HPDE6-E6E7 (cell line): ENCODE measurements at regions not wholly inside any gene's neighbourhood (a gene's known extent, or its start where the extent isn't known, plus 50 kb on each side); places are given as distances from the start of the nearest gene placed in this dataset.
A peak's percentile ranks its signal among the peaks of the same experiment; 100 is the strongest.

Experiments
- DNase-seq: peaks from one replicate; pipeline ENCODE4 v3.0.0; 2011; ENCODE audit warnings: missing footprints; ENCODE audit errors: extremely low spot score

DNA sequence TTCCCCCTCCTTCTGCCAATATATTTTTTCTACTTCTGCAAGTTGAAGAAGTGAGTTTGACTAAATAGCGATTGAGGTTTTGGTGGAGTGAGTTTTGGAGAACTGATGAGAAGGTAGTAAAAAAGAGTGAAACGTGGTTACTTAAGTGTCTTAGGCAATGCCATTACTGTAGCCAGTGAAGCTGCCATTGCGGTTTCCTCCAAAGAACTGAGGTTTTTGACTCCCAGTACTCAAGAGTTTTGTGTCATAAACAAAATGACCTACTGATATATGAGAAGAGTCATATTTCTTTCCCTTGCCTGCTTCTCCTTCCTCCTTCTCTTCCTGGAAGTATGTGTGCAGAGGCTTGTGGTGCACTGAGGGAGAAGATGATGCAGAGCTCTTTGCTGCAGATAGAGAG is 554.5 kb upstream of the MAP3K7 start:
- DNase-seq, result no peak

DNA sequence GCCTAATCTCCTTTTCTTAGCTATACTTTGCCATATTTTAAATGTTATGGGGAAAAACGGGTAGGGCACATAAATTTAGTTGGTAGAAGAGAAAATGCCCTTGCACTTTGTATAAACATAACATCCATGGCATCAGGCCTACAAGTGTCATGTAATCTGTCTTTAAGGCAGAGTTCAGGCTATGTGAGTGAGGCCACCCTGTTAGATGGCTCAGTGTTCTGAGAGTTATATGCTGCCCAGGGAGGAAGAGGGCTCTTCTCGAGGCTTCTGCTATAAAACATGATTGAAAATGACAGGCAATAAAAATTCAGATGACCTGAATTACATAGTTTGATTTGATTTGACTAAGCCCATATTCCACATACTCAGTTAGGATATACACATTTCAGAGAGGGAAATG is 553.6 kb upstream of the MAP3K7 start:
- DNase-seq, result no peak

GRCh38 chr6:91137286-91137685 is 550.4 kb upstream of the MAP3K7 start:
- no peak for DNase-seq

DNA sequence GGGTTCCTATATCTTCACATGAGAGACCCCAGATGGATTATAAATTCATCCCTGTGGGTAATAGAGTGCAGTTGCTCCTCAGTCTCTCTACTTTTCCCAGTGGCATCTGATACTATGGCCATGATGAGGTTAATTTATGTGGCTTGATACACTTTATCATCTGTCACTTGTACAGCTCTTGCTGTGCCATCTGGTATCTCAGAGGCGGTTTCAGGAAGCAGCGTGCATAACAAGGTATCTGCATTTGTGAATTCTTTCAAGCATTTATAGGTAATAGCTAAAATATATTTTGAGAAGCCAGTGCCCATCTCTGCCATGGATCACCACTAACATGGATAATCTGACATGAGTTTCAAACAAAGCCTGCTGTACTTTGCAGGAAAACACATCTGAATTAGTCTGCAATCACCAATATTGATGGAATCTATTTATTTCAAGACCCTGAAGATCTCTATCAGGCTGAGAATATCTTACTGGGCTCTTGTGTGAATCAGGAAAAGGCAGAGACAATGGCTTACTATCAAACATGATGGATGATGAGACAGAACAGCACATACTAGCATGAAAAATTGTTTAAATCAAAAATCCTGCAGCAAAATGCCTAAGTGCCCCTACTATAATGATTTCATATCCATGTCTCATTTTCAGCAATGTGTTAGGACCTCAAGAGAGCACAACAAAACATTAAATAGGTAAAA is 548.7 kb upstream of the MAP3K7 start:
- DNase-seq, result no peak

- DNase-seq, result peak; percentile 22
Measured at GRCh38 chr6:91132461-91132860, 545.6 kb upstream of the MAP3K7 start.

DNA sequence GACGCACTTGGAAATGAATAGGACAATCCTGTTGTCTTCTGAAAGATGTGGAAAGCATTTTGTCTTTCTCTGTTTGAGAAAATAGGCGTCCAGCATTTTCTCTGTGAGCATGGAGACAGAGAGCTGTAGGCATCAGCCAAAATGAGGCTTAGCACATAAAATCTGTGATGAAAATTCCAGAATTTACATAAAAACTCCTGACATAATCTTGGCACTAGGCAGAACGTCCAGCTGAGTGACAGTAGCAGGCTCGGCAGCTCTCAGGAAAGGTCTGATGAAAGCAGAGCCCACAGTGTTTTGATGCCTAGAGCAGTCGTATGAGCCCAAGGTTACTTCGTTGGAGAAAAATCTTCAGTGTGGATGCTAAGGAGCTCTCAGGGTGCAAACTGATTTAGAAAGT is 543.3 kb upstream of the MAP3K7 start:
- DNase-seq, result no peak

DNA sequence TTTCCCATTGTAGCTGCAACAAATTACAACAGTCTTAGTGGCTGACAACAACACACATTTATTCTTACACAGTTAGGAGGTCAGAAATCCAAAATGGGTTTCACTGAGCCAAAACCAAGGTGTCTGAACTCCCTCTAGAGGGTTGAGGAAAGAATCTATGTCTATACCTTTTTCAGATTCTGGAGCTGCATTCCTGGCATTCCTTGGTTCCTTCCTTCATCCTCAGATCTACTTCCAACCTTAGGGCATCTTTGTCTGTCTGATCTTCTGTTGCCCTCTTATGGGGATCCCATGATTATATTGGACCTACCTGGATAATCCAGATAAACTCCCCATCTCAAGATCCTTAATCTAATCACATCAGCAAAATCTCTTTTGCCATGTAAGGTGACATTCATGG is 540.9 kb upstream of the MAP3K7 start:
- DNase-seq, result no peak

GRCh38 chr6:91126876-91127275 is 540.0 kb upstream of the MAP3K7 start:
- no peak for DNase-seq

DNA sequence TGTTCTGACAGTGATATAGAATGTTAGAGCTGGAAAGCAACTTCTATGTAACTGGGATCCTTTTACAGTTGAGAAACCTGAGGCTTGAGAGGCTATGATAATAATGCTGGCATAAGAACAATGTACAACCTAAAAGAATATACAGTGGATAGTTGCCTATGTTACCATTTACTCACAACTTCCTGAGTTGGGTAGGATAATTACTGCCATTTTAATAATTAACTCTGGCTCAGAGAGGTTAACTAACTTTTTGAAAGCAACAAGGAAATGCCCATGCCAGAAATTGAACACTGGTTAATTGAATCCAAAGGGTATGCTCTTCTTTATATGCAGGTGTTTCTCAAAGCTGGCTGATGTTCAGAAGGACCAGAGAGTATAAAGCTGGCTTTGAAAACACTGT is 530.7 kb upstream of the MAP3K7 start:
- no peak for DNase-seq

- DNase-seq, result no peak
Measured at GRCh38 chr6:91114123-91114708, 527.3 kb upstream of the MAP3K7 start.

DNA sequence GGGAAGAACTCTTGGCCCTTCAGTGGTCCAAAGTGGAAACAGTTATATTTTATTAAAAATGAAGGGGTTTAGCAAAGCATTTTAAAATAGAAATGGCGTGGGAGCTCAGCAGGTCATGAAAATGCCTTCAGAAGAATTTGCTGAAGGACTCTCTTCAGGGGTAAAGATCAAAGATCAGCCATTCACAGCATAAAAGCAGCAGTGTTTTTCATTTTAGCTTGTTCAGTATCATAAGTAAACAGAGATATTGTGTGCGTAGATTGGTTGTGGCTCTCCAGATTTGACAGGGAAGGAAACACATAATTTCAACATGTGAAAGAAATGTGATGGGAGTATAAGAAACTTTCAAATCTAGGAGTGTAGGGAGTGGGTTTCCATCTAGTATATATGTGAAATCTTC is 519.2 kb upstream of the MAP3K7 start:
- no peak for DNase-seq

- DNase-seq, result no peak
Measured at GRCh38 chr6:91105532-91105931, 518.7 kb upstream of the MAP3K7 start.

- no peak for DNase-seq
Measured at GRCh38 chr6:91099479-91099878, 512.6 kb upstream of the MAP3K7 start.

GRCh38 chr6:91098006-91098405 is 511.1 kb upstream of the MAP3K7 start:
- DNase-seq, result no peak

GRCh38 chr6:91097364-91097763 is 510.5 kb upstream of the MAP3K7 start:
- DNase-seq, result no peak

DNA sequence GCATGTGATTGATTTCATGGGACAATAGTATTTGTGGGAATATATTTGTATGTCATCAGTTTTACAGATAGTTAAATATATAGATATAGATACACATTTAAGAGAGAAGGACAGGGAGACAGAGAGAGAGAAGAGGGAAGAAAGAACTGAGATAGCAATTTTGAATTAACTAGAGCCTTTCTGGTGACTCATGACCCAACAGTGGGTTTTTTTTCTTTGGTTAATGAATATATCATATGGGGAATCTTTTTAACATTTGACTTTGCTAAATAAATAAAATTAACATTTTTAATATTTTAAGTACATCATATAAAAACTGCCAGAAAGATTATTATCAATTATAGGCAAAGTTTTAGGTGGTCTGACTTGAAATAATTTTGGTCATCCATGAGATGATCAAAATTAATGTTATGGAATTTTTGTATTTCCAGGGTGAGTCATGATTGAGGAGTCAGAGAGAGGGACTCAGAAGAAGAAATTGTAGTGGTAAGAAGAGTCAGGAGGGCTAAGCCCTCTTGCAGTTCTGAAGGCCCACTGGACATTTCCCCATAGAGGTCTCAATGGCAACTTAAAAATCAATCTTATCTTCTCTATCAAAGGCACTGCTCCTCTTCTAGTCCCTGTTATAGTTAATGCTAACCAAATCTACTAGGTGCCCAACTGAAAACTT is 508.1 kb upstream of the MAP3K7 start:
- DNase-seq, result no peak

DNA sequence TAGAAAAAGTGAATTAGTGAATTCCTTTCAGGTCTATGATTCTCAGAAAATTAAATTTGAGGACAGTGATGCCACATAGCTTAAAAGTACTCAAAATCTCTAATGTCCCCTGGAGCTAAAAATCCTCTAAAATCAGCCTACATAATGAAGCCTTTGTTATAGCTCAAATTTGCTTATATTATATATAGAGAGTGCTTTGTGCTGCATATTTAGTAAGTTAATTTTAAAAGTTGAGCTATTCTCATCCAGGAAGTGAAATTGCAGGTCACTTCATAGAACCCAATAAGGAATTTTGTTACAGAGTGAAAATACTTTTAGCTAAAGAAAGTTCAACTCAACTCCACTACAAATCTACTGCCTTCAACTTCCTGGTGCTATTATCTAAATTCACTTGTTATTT is 507.5 kb upstream of the MAP3K7 start:
- no peak for DNase-seq

DNA sequence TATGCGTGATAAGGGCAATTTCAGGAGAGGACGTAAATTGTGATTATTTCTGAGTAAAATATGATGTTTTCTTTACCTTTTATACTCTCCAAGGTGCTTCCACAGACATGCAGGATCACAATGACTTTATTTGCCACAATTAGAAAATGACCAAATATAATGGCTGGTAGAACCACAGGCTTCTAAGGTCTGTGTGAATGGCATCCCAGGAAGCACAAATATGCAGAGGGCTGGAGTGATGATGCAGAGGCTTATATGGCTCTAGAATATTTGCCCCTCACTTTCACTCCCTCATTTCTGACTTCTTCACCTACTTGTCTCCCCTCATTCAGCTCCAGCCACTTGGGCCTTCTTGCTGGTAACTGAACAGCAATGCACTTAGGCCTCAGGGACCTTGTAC is 502.1 kb upstream of the MAP3K7 start:
- no peak for DNase-seq

DNA sequence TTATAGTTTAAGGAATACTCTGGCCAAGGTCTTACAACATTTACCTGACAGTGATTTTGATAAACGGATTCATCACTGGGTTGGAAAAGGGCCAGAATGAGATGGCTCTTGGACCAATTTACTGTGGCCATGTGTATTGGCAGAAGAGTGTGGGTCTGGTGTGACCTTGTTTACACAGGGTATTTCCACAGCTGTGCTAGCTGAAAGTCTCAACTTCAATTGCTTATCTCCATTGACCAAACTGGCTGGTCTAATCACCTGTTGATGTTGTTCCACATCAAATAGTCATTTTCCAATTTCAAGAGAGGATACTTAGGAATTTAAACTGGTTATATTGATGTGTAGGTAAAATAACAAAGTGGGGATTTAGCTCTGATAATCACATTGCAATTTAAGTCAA is 501.6 kb upstream of the MAP3K7 start:
- DNase-seq, result no peak

DNA sequence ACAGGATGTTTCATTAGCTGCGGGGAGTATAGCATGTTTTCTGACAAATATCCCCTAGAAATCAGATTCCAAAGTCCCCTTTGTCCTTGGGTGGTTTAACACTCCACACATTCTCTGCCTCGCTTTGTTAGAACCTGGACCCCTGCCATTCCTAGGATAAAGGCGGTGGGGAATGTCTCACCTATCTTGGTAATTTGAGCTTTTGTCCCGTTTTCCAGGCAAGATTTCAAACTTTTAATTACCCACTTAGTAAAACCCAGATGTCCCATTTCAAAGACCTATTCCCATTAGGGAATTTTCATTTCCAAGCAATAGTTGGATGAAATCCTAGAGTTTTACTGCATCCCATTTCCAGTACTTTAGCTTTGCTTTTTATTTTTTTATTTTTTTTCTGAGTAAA is 501.0 kb upstream of the MAP3K7 start:
- no peak for DNase-seq

DNA sequence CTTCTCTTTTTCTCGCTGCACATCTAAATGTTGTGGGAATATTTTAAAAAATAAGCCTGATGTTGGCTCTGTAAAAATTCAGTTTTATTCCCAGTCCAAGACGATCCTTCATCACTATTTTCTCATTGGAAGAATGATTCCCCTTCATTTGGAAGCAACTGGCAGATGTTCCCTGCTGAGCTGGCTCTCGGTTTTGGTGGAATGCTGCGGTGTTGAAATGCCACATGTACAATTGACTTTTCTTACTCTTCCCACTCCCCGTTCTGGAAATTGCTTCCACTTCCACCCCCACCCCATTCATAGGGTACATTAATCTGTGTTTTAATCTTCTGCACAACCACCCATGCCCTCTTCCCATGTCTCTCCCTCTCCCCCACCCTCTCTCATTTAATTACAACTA is 496.3 kb upstream of the MAP3K7 start:
- no peak for DNase-seq

- no peak for DNase-seq
Measured at GRCh38 chr6:91082311-91082832, 495.5 kb upstream of the MAP3K7 start.

GRCh38 chr6:91081452-91082067 is 494.7 kb upstream of the MAP3K7 start:
- no peak for DNase-seq
